Peyer's patch (tissue), 4 donors: ENCODE measurements at regions not wholly inside any gene's neighbourhood (a gene's known extent, or its start where the extent isn't known, plus 50 kb on each side); places are given as distances from the start of the nearest gene placed in this dataset.

Experiments used
- CTCF ChIP-seq, 6 experiments: fragments of 450-650 bp in 4 of 6; fragments of 200-600 bp in 2 of 6; sonication (generic) in 1 of 6; IDR thresholded peaks; one replicate each; pipeline ENCODE4 v1.5.1; 2017 to 2019; ENCODE audit warnings: antibody characterized with exemption in 6 of 6, mild to moderate bottlenecking in 3 of 6, moderate library complexity in 1 of 6
- POLR2A ChIP-seq, 2 donors: fragments of 450-650 bp; IDR thresholded peaks; one replicate each; pipeline ENCODE4 v1.5.1; 2017; ENCODE audit warnings: antibody characterized with exemption in 2 of 2, mild to moderate bottlenecking in 2 of 2, moderate library complexity in 2 of 2

GRCh38 chr16:82432261-82432660 lies 194.5 kb upstream of the CDH13 start:
- TF ChIP-seq CTCF (IDR thresholded peaks at IDR 0.05) (no peak), POLR2A (IDR thresholded peaks at IDR 0.05) (no peak)
